ENCODE measurements at regions not wholly inside any gene's neighbourhood (a gene's known extent, or its start where the extent isn't known, plus 50 kb on each side); places are given as distances from the start of the nearest gene placed in this dataset.

DNA sequence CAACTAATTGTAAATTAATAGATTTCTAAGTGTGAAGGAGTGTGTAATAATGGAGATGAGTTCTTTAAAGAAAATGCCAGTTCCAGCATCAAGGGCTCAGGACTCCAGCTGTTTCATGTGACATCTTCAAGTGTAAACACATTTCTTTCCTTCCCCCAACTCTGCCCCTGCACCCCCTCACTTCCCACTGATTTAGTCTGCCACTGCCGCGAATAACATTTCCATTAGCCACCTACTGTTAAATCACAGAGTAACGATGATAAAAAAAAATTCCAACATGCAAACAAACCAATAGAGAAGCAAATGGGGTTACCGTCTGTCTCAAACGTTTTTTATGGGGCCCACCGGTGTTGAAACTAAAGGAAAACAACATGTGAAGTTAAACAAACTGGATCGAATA is 414.3 kb downstream of the SAMD5 start:
- intact Hi-C loops (cut with DNase I; ENCODE audit: low total_unique reads) = no loop called here
- Histone ChIP-seq H3K27ac (no peak overlapping the region), H3K4me3 (no peak overlapping the region), H3K9me3 (peaks cover 5 to 24% of the 10 kb centered on the region in 2 donors), H3K36me3 (no peaks in the 10 kb centered on the region), H3K27me3 (no peaks in the 10 kb centered on the region), H3K4me1 (no peaks in the 10 kb centered on the region)
- no peak for DNase-seq (ENCODE audit: low spot score in 2 of 2)
- no peak for TF ChIP-seq POLR2A (IDR thresholded peaks at IDR 0.05)
- TF ChIP-seq POLR2AphosphoS5 (IDR thresholded peaks at IDR 0.05) = no peak
- TF ChIP-seq CTCF (IDR thresholded peaks at IDR 0.05) = no peak

DNA sequence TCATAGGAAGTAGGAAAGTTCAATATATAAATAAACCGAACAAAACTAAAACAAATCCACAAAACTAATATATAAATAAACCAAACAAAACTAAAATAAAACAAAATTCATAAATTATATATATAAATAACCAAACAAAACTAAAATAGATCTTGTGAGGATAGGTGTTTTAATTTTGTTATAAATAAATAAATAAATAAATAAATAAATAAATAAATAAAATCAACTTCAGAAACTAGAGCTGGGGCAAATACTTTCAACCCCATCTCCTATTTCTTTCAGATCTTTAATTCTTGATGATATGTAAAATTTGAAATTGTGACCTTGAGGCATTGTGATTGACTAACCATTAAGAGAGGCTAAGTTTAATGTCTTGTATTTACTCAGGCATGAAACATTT is 416.1 kb downstream of the SAMD5 start:
- H3K9me3 ChIP-seq = peaks cover 5 to 34% of the 10 kb centered on the region in 2 donors
- H3K4me3 ChIP-seq = no peak overlapping the region
- no peaks in the 10 kb centered on the region for H3K27me3 ChIP-seq
- no peaks in the 10 kb centered on the region for H3K36me3 ChIP-seq
- no peak overlapping the region for H3K27ac ChIP-seq
- no peaks in the 10 kb centered on the region for H3K4me1 ChIP-seq
- no peak for TF ChIP-seq POLR2A (IDR thresholded peaks at IDR 0.05)
- no peak for TF ChIP-seq CTCF (IDR thresholded peaks at IDR 0.05)
- no peak for TF ChIP-seq POLR2AphosphoS5 (IDR thresholded peaks at IDR 0.05)
- intact Hi-C loops (cut with DNase I; ENCODE audit: low total_unique reads) = no loop called here
- no peak for DNase-seq (ENCODE audit: low spot score in 2 of 2)

DNA sequence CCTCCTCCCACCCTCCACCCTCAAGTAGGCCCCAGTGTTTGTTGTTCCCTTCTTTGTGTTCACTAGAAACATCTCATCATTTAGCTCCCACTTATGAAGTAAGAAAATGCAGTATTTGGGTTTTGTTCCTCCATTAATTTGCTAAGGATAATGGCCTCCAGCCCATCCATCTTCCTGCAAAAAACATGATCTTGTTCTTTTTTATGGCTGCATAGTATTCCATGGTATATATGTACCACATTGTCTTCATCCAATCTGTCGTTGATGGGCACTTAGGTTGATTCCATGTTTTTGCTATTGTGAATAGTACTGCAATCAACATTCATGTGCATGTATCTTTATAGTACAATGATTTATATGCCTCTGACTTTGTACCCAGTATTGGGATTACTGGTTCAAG is 416.8 kb upstream of the SASH1 start:
- no peak overlapping the region for H3K4me3 ChIP-seq
- TF ChIP-seq CTCF (IDR thresholded peaks at IDR 0.05) = no peak
- TF ChIP-seq POLR2A (IDR thresholded peaks at IDR 0.05) = no peak
- no peak for TF ChIP-seq POLR2AphosphoS5 (IDR thresholded peaks at IDR 0.05)
- no peak for DNase-seq (ENCODE audit: low spot score in 2 of 2)
- peaks cover 5 to 34% of the 10 kb centered on the region in 2 donors for H3K9me3 ChIP-seq
- H3K36me3 ChIP-seq = no peaks in the 10 kb centered on the region
- no peak overlapping the region for H3K27ac ChIP-seq
- no peaks in the 10 kb centered on the region for H3K4me1 ChIP-seq
- H3K27me3 ChIP-seq = no peaks in the 10 kb centered on the region
- intact Hi-C loops (cut with DNase I; ENCODE audit: low total_unique reads) = no loop called here

DNA sequence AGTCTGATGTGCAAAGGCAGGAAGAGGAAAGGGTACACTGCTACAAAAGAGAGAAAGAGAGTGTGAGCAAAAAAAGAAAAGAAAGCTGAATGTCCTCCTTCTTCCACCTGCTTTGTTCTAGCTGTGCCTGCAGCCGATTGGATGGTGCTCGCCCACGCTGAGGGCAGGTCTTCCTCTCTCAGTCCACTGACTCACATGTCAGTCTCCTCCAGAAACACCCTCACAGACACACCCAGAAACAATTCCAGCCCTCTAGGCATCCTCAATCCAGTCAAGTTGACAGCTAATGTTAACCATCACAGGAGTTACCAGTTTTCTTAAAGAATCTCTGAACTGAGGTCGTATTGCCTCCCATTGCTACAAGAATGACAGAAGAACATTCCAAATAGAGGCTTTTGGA is 411.9 kb upstream of the SASH1 start:
- H3K4me3 ChIP-seq = no peak overlapping the region
- H3K9me3 ChIP-seq = peaks cover 0 to 26% of the 10 kb centered on the region in 2 donors
- H3K27me3 ChIP-seq = no peaks in the 10 kb centered on the region
- H3K36me3 ChIP-seq = no peaks in the 10 kb centered on the region
- intact Hi-C loops (cut with DNase I; ENCODE audit: low total_unique reads) = no loop called here
- DNase-seq (ENCODE audit: low spot score in 2 of 2) = no peak
- no peaks in the 10 kb centered on the region for H3K4me1 ChIP-seq
- H3K27ac ChIP-seq = no peak overlapping the region
- TF ChIP-seq CTCF (IDR thresholded peaks at IDR 0.05) (no peak), POLR2A (IDR thresholded peaks at IDR 0.05) (no peak), POLR2AphosphoS5 (IDR thresholded peaks at IDR 0.05) (no peak)

DNA sequence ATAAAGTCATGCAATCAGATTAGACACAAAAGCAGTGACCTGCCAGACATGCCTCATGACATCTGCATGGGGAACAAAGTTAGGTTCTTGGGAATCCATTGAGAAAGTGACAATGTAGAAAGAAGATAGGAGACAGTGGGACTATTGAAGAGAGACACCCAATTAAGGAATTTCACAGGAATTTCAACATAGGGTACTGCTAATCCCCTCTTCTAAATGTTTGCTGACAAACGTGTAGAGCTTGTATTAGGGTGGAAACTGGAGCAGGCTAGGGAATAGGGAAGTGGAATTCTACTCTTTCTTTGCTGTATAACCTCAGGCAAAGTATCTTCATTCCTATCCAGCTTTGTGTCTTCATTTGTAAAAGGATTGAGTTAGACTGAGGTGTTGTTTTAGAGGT is 409.4 kb upstream of the SASH1 start:
- no peak for TF ChIP-seq POLR2A (IDR thresholded peaks at IDR 0.05)
- no peak for TF ChIP-seq CTCF (IDR thresholded peaks at IDR 0.05)
- no peak for TF ChIP-seq POLR2AphosphoS5 (IDR thresholded peaks at IDR 0.05)
- H3K27me3 ChIP-seq = no peaks in the 10 kb centered on the region
- DNase-seq (ENCODE audit: low spot score in 2 of 2) = no peak
- no peaks in the 10 kb centered on the region for H3K36me3 ChIP-seq
- H3K27ac ChIP-seq = no peak overlapping the region
- intact Hi-C loops (cut with DNase I; ENCODE audit: low total_unique reads) = no loop called here
- H3K4me1 ChIP-seq = no peaks in the 10 kb centered on the region
- H3K4me3 ChIP-seq = no peak overlapping the region
- H3K9me3 ChIP-seq = peaks cover 0 to 7% of the 10 kb centered on the region in 2 donors

Data from breast epithelium (tissue), 4 donors.